ENCODE measurements at regions not wholly inside any gene's neighbourhood (a gene's known extent, or its start where the extent isn't known, plus 50 kb on each side); places are given as distances from the start of the nearest gene placed in this dataset.
A peak's percentile ranks its signal among the peaks of the same experiment; 100 is the strongest.

GRCh38 chr13:99911965-99912566 lies 59.5 kb downstream of the ZIC5 start:
- DNase-seq = peak; percentile 19

- no peak for DNase-seq
These were observed 60.2 kb downstream of the ZIC5 start for GRCh38 chr13:99911069-99911964.

- no peak for DNase-seq
These were observed 61.5 kb downstream of the ZIC5 start for GRCh38 chr13:99909836-99910619.

- DNase-seq = no peak
These were observed 62.3 kb downstream of the ZIC5 start for GRCh38 chr13:99909097-99909835.

GRCh38 chr13:99908140-99908803 lies 63.3 kb downstream of the ZIC5 start:
- no peak for DNase-seq

- DNase-seq = no peak
These were observed 63.9 kb downstream of the ZIC5 start for GRCh38 chr13:99907627-99908026.

GRCh38 chr13:99907038-99907437 lies 64.5 kb downstream of the ZIC5 start:
- no peak for DNase-seq

GRCh38 chr13:99905814-99906213 lies 65.8 kb downstream of the ZIC5 start:
- DNase-seq = no peak

- no peak for DNase-seq
These were observed 66.3 kb downstream of the ZIC5 start for GRCh38 chr13:99905224-99905623.

- DNase-seq = no peak
These were observed 68.4 kb downstream of the ZIC5 start for GRCh38 chr13:99903140-99903539.

GRCh38 chr13:99902657-99903056 lies 68.9 kb downstream of the ZIC5 start:
- no peak for DNase-seq

GRCh38 chr13:99900960-99901359 lies 70.6 kb downstream of the ZIC5 start:
- no peak for DNase-seq

GRCh38 chr13:99898421-99898820 lies 73.1 kb downstream of the ZIC5 start:
- DNase-seq = no peak

- DNase-seq = no peak
These were observed 74.5 kb downstream of the ZIC5 start for GRCh38 chr13:99897076-99897440.

GRCh38 chr13:99896369-99897075 lies 75.0 kb downstream of the ZIC5 start:
- no peak for DNase-seq

GRCh38 chr13:99895444-99896368 lies 75.9 kb downstream of the ZIC5 start:
- peak; percentile 11 for DNase-seq

- DNase-seq = no peak
These were observed 76.6 kb downstream of the ZIC5 start for GRCh38 chr13:99894840-99895443.

- DNase-seq = no peak
These were observed 77.3 kb downstream of the ZIC5 start for GRCh38 chr13:99894105-99894839.

GRCh38 chr13:99893567-99893966 lies 78.0 kb downstream of the ZIC5 start:
- no peak for DNase-seq

All from CD4-positive, alpha-beta T cell treated with Interleukin-17A for 1 hour (primary cell).